A673 (cell line): ENCODE measurements at regions not wholly inside any gene's neighbourhood (a gene's known extent, or its start where the extent isn't known, plus 50 kb on each side); places are given as distances from the start of the nearest gene placed in this dataset.

Source experiments
- CTCF ChIP-seq: fragments of 300-800, 200-600 bp; sonication (generic); conservative IDR thresholded peaks from 2 replicates; pipeline ENCODE4 v1.5.1; 2017; ENCODE audit warnings: low read depth, mild to moderate bottlenecking, antibody characterized with exemption, low read length, moderate library complexity, mixed read lengths
- EZH2 ChIP-seq: fragments of 200-600 bp; sonication (generic); IDR thresholded peaks from 2 replicates; pipeline ENCODE4 v1.6.1; 2017; ENCODE audit warnings: borderline replicate concordance, low read depth, mild to moderate bottlenecking, mixed read lengths, antibody characterized with exemption, low read length; ENCODE audit not compliant: poor library complexity, severe bottlenecking

GRCh38 chr7:22655781-22656180 is 71.2 kb upstream of the IL6 start:
- TF ChIP-seq EZH2 (no peak), CTCF (no peak)
